IPS-NIHi11 (cell line): ENCODE measurements at regions not wholly inside any gene's neighbourhood (a gene's known extent, or its start where the extent isn't known, plus 50 kb on each side); places are given as distances from the start of the nearest gene placed in this dataset.

Experiments
- DNase-seq: peaks from one replicate; pipeline ENCODE4 v3.0.0; 2012; ENCODE audit warnings: mixed read lengths, low spot score

DNA sequence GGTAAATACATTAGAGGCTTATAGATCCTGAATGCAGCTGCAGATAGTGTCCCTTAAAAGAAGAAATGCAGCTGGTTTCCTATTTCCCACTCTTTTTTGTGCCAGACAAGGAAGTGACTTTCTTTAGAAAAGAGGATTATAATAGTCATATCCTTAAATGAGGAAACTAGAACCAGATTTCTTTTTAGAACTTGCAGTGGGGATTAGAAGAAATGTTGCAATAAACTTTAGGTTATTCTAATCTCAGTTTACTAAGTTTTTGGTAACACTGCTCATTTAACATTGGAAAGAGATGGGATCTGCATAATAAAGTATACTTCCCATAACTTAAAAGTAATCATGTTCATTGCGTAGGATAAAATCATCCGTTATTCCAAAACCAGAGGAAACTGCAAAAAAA lies 101.9 kb downstream of the SLIT2 start:
- DNase-seq, result no peak

GRCh38 chr4:20354120-20354519 lies 102.4 kb downstream of the SLIT2 start:
- DNase-seq, result peak; percentile 30

- DNase-seq, result peak; percentile 39
Measured at GRCh38 chr4:20356565-20356964, 104.9 kb downstream of the SLIT2 start.

DNA sequence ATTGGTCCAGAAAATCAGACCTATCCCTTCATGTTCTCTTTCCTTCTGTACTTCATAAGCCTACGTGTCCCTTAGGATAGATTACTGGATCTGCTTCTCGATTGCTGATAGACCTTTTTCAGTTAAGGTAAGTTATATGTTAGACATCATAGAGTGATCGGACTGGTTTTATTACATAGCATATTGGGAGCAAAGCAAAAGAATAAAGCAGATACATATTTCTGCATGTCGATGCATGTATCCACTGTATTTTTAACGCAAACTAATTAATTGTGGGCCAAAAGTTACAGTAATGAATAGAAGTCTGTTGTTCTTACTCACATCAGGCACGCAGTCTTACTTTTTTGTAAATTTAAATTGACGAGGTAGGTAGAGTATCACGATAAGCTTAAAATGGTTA lies 106.4 kb downstream of the SLIT2 start:
- DNase-seq, result no peak

GRCh38 chr4:20359692-20360091 lies 108.0 kb downstream of the SLIT2 start:
- DNase-seq, result no peak

GRCh38 chr4:20362148-20362547 lies 110.4 kb downstream of the SLIT2 start:
- no peak for DNase-seq

- no peak for DNase-seq
Measured at GRCh38 chr4:20364969-20365368, 113.3 kb downstream of the SLIT2 start.

GRCh38 chr4:20367446-20367845 lies 115.7 kb downstream of the SLIT2 start:
- no peak for DNase-seq

GRCh38 chr4:20368926-20369325 lies 117.2 kb downstream of the SLIT2 start:
- no peak for DNase-seq

- DNase-seq, result no peak
Measured at GRCh38 chr4:20370274-20370673, 118.6 kb downstream of the SLIT2 start.

DNA sequence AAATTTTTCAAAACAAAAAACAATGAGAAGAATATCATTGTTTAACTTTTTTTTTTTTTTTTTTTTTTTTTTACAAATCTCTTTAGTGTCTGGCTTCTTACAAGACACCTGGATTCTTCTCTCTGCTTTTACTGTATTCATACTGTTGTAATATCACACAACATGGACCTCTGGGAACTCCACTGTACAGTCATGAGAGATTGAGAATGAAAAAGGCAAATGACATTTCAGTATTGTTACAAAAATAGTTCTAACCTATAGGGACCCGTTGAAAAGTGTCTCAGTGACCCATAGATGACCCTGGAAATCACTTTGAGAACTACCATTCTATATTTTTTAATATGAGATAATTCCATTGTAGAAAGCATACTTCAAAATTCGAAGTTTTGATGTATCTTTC lies 124.4 kb downstream of the SLIT2 start:
- DNase-seq, result no peak

- no peak for DNase-seq
Measured at GRCh38 chr4:20378181-20378580, 126.5 kb downstream of the SLIT2 start.

DNA sequence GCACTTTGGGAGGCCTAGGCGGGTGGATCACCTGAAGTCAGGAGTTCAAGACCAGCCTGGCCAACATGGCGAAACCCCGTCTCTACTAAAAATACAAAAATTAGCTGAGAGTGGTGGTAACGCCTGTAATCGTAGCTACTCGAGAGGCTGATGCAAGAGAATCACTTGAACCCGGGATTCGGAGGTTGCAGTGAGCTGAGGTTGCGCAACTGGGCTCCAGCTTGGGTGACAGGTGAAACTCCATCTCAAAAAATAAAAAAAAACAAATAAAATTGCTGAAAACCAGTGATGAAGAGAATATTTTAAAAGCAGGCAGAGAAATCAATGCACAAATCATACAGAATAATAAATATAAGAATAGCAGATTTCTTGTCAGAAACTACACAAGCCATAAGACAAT lies 129.3 kb downstream of the SLIT2 start:
- no peak for DNase-seq

- DNase-seq, result no peak
Measured at GRCh38 chr4:20383283-20383682, 131.6 kb downstream of the SLIT2 start.

- DNase-seq, result no peak
Measured at GRCh38 chr4:20383969-20384368, 132.3 kb downstream of the SLIT2 start.

DNA sequence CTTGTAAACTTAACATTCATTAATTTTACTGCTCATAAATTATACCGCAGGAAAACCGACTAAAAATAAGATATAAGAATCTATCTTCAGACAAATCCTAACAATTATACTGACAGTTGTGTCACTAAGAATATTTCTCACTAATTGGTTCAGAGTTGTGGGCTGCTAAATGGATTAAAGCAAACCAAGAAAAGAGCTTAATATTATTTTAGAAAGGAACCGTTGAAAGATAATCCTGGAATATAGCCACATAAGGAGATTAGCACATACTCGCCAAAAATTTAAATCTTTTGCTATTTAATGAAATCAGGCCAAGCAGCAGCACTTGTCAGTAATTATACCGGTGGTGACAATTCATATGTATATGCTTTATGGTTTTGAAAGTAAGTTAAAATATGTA lies 132.8 kb downstream of the SLIT2 start:
- no peak for DNase-seq

- no peak for DNase-seq
Measured at GRCh38 chr4:20386001-20386740, 134.5 kb downstream of the SLIT2 start.

DNA sequence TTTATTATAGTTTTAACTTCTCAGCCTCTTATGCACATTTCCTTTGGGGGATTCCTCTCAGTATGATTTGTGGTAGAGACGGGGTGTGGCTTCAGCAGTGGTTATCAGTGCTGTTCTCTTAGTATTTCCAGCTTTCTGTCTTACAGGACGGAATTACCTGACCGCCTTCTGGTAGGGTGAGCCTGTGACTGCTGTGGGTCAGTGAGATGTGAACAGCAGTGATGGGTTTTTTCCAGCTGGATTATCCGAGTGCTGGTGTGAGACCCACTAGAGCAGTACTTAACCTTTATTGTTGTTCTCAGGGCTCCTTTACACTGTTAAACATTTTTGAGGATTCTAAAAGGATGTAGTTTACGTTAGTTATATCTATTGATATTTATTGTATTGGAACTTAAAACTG lies 135.2 kb downstream of the SLIT2 start:
- DNase-seq, result no peak

- DNase-seq, result no peak
Measured at GRCh38 chr4:20391198-20391597, 139.5 kb downstream of the SLIT2 start.

GRCh38 chr4:20391912-20392311 lies 140.2 kb downstream of the SLIT2 start:
- no peak for DNase-seq

- no peak for DNase-seq
Measured at GRCh38 chr4:20393486-20394100, 141.9 kb downstream of the SLIT2 start.

- DNase-seq, result no peak
Measured at GRCh38 chr4:20394512-20394911, 142.8 kb downstream of the SLIT2 start.

- peak; percentile 65 for DNase-seq
Measured at GRCh38 chr4:20395160-20395773, 143.6 kb downstream of the SLIT2 start.

- no peak for DNase-seq
Measured at GRCh38 chr4:20403290-20403689, 151.6 kb downstream of the SLIT2 start.
